PC-3 (cell line): ENCODE measurements at regions not wholly inside any gene's neighbourhood (a gene's known extent, or its start where the extent isn't known, plus 50 kb on each side); places are given as distances from the start of the nearest gene placed in this dataset.

ENCODE experiments used
- ATAC-seq: fragments of 200-7000 bp; cut with Tn5 transposase; 2 replicates; pipeline ENCODE4 v1.9.1; 2020; ENCODE audit warnings: mild to moderate bottlenecking, moderate library complexity
- BruUV-seq: library from RNA; stranded (reverse); fragments of 400-500 nt; replicated peaks from 2 replicates; lab custom pipeline; 2021; lab: Mats Ljungman, UMichigan
- CTCF ChIA-PET: fragments of 300-600 bp; sonication (Branson Sonifier 250); formaldehyde crosslinking; loops from one replicate; lab custom pipeline; 2022; ENCODE audit warnings: antibody characterized with exemption; lab: Charles Lee
- POLR2A ChIA-PET: fragments of 300-600 bp; sonication (Branson Sonifier 250); formaldehyde crosslinking; loops from one replicate; lab custom pipeline; 2022; ENCODE audit warnings: antibody characterized with exemption; ENCODE audit not compliant: unreplicated experiment; lab: Charles Lee
- DNase-seq: peaks from one replicate; pipeline ENCODE4 v3.0.0-alpha.2; 2015
- H2AFZ ChIP-seq: fragments of 300-600 bp; sonication (generic); 2 replicates; pipeline ENCODE4 v1.6.0; 2016; ENCODE audit warnings: antibody characterized with exemption, low read length
- H3F3A ChIP-seq: fragments of 300-600 bp; sonication (generic); one replicate; pipeline ENCODE4 v1.6.0; 2017; ENCODE audit warnings: antibody characterized with exemption, low read length, control low read depth, mild to moderate bottlenecking; ENCODE audit not compliant: unreplicated experiment
- H3K27ac ChIP-seq: fragments of 300-600 bp; sonication (generic); 2 replicates; pipeline ENCODE4 v1.5.1; 2016; ENCODE audit warnings: mild to moderate bottlenecking, low read length
- H3K27me3 ChIP-seq: fragments of 300-600 bp; sonication (generic); 2 replicates; pipeline ENCODE4 v1.6.1; 2016; ENCODE audit warnings: low read length, mixed read lengths
- H3K36me3 ChIP-seq: fragments of 300-600 bp; sonication (generic); 2 replicates; pipeline ENCODE4 v1.6.1; 2016; ENCODE audit warnings: low read depth, mixed run types, low read length, mixed read lengths
- H3K4me1 ChIP-seq: fragments of 300-600 bp; sonication (generic); 2 replicates; pipeline ENCODE4 v1.5.1; 2016; ENCODE audit warnings: low read length; ENCODE audit not compliant: insufficient read depth
- H3K4me2 ChIP-seq: fragments of 300-600 bp; sonication (generic); 2 replicates; pipeline ENCODE4 v1.6.0; 2016; ENCODE audit warnings: low read length
- H3K4me3 ChIP-seq: fragments of 300-600 bp; sonication (generic); 2 replicates; pipeline ENCODE4 v1.5.1; 2016; ENCODE audit warnings: mild to moderate bottlenecking, low read length, mixed read lengths
- H3K79me2 ChIP-seq: fragments of 300-600 bp; sonication (generic); 2 replicates; pipeline ENCODE4 v1.6.1; 2017; ENCODE audit warnings: low read length, mixed read lengths
- H3K9ac ChIP-seq: fragments of 300-600 bp; sonication (generic); 2 replicates; pipeline ENCODE4 v1.6.0; 2016; ENCODE audit warnings: mild to moderate bottlenecking, low read length
- H3K9me2 ChIP-seq: fragments of 300-600 bp; sonication (generic); replicated peaks from 2 replicates; pipeline ENCODE4 v1.6.1; 2016; ENCODE audit warnings: mixed run types, low read length, mixed read lengths
- H3K9me3 ChIP-seq: fragments of 300-600 bp; sonication (generic); 2 replicates; pipeline ENCODE4 v1.6.1; 2016; ENCODE audit warnings: low read length, mixed read lengths
- H4K20me1 ChIP-seq: fragments of 300-600 bp; sonication (generic); 2 replicates; pipeline ENCODE4 v1.6.1; 2016; ENCODE audit warnings: low read length, mixed read lengths
- CTCF ChIP-seq: fragments of 300-600 bp; sonication (generic); conservative IDR thresholded peaks from 2 replicates; pipeline ENCODE4 v1.5.1; 2017; ENCODE audit warnings: antibody characterized with exemption, low read depth, mild to moderate bottlenecking, low read length
- EZH2 ChIP-seq: fragments of 300-600 bp; sonication (generic); IDR thresholded peaks from one replicate; pipeline ENCODE4 v1.6.1; 2017; ENCODE audit warnings: antibody characterized with exemption, mild to moderate bottlenecking, low read length; ENCODE audit not compliant: unreplicated experiment
- EZH2phosphoT487 ChIP-seq: fragments of 300-600 bp; sonication (generic); IDR thresholded peaks from 2 replicates; pipeline ENCODE4 v1.6.1; 2018; ENCODE audit warnings: mild to moderate bottlenecking, antibody characterized with exemption, low read length, borderline replicate concordance
- intact Hi-C: fragments of 100-400 bp; cut with micrococcal nuclease; formaldehyde crosslinking; loops from 2 replicates; pipeline ENCODE4 v1.9.0; 2023

GRCh38 chr11:128291835-128292234 lies 295.5 kb downstream of the ETS1 start:
- BruUV-seq = no TSS peak
- Histone ChIP-seq H2AFZ (no peak overlapping the region), H3K4me3 (no peak overlapping the region), H3K27ac (no peak overlapping the region), H4K20me1 (no peaks in the 10 kb centered on the region), H3K36me3 (no peaks in the 10 kb centered on the region), H3K9me3 (no peaks in the 10 kb centered on the region), H3F3A (no peaks in the 10 kb centered on the region), H3K4me1 (peaks cover 39% of the 10 kb centered on the region), H3K4me2 (peak overlapping the region; percentile 25), H3K27me3 (no peaks in the 10 kb centered on the region), H3K9me2 (no peaks in the 10 kb centered on the region), H3K79me2 (no peaks in the 10 kb centered on the region), H3K9ac (no peak overlapping the region)
- no peak for TF ChIP-seq EZH2
- no peak for TF ChIP-seq EZH2phosphoT487
- no peak for TF ChIP-seq CTCF
- peak; percentile 58 for ATAC-seq
- ChIA-PET POLR2A (interaction anchor here (0.6 to 0.8 kb wide), 5 partner anchors 40 to 227 kb away, joined by 3 to 5 read pairs (median 4); no protein-coding TSS in a partner anchor), CTCF (interaction anchor here (1.0 kb wide), 1 partner anchor 340 kb away, joined by 4 read pairs; no protein-coding TSS in a partner anchor)
- intact Hi-C loops = loop anchor here (2.0 to 5.0 kb wide), 2 partner anchors 227 to 540 kb away; no protein-coding TSS in a partner anchor
- DNase-seq = peak; percentile 26

- BruUV-seq = no TSS peak
- POLR2A ChIA-PET = no interaction called here
- Histone ChIP-seq H4K20me1 (no peaks in the 10 kb centered on the region), H3K36me3 (no peaks in the 10 kb centered on the region), H3F3A (no peaks in the 10 kb centered on the region), H3K9me3 (no peaks in the 10 kb centered on the region), H3K27me3 (no peaks in the 10 kb centered on the region), H3K27ac (no peak overlapping the region), H3K4me2 (peak overlapping the region; percentile 25; the same call in 1 of the 2 replicates), H3K4me3 (no peak overlapping the region), H3K9me2 (no peaks in the 10 kb centered on the region), H3K4me1 (peaks cover 39% of the 10 kb centered on the region), H3K79me2 (no peaks in the 10 kb centered on the region), H3K9ac (no peak overlapping the region), H2AFZ (no peak overlapping the region)
- no peak for TF ChIP-seq EZH2phosphoT487
- TF ChIP-seq CTCF = no peak
- TF ChIP-seq EZH2 = no peak
- intact Hi-C loops = loop anchor here (2.0 to 5.0 kb wide), 2 partner anchors 228 to 541 kb away; no protein-coding TSS in a partner anchor
- CTCF ChIA-PET = interaction anchor here (1.4 to 2.0 kb wide), 2 partner anchors 158 to 341 kb away, joined by 5 to 8 read pairs; no protein-coding TSS in a partner anchor
- ATAC-seq = no peak
- DNase-seq = no peak
Measured at GRCh38 chr11:128291007-128291406, 296.4 kb downstream of the ETS1 start.
